Lung (tissue), 9 donors: ENCODE measurements at regions not wholly inside any gene's neighbourhood (a gene's known extent, or its start where the extent isn't known, plus 50 kb on each side); places are given as distances from the start of the nearest gene placed in this dataset.
"Not testable (repeated sequence)": the region's sequence is repeated elsewhere in the genome, so short reads cannot be mapped to it uniquely, and the experiment has no call there.

Experiments
- ATAC-seq: fragments of 200-7000 bp; cut with Tn5 transposase; one replicate; pipeline ENCODE4 v1.9.1; 2020; ENCODE audit warnings: moderate number of reproducible peaks; ENCODE audit not compliant: insufficient read depth, low FRiP score
- DNase-seq, 3 donors: peaks; one replicate each; pipeline ENCODE4 v3.0.0-alpha.2; 2013 to 2017
- H3K27ac ChIP-seq, 2 donors: one replicate each; pipeline ENCODE4 v1.5.1; 2013; ENCODE audit warnings: mild to moderate bottlenecking in 2 of 2, moderate library complexity in 2 of 2, control low read depth in 1 of 2, inconsistent platforms in 1 of 2, low read depth in 1 of 2, low read length in 1 of 2
- H3K27me3 ChIP-seq, 3 donors: one replicate each; pipeline ENCODE4 v1.5.1; 2013; ENCODE audit warnings: low read length in 2 of 3; ENCODE audit not compliant: control insufficient read depth in 3 of 3, insufficient read depth in 3 of 3
- H3K36me3 ChIP-seq, 4 donors: one replicate each; pipeline ENCODE4 v1.5.1; 2013; ENCODE audit warnings: low read length in 4 of 4, mild to moderate bottlenecking in 1 of 4, moderate library complexity in 1 of 4; ENCODE audit not compliant: control insufficient read depth in 4 of 4, insufficient read depth in 4 of 4
- H3K4me1 ChIP-seq, 5 donors: one replicate each; pipeline ENCODE4 v1.5.1; 2013; ENCODE audit warnings: low read length in 5 of 5, mild to moderate bottlenecking in 2 of 5, moderate library complexity in 1 of 5; ENCODE audit not compliant: control insufficient read depth in 5 of 5, insufficient read depth in 5 of 5
- H3K4me3 ChIP-seq: one replicate; pipeline ENCODE4 v1.5.1; 2013; ENCODE audit warnings: mild to moderate bottlenecking, control low read depth, moderate library complexity
- H3K9ac ChIP-seq, 2 donors: one replicate each; pipeline ENCODE4 v1.5.1; 2013; ENCODE audit warnings: low read length in 2 of 2, control low read depth in 1 of 2; ENCODE audit not compliant: insufficient read depth in 1 of 2
- H3K9me3 ChIP-seq, 4 donors: one replicate each; pipeline ENCODE4 v1.5.1; 2013; ENCODE audit warnings: low read length in 3 of 4, mild to moderate bottlenecking in 1 of 4, moderate library complexity in 1 of 4; ENCODE audit not compliant: control insufficient read depth in 4 of 4, insufficient read depth in 3 of 4
- WGBS, 2 donors: extraction: QIAGEN DNeasy Blood & Tissue Kit; methylation state at CpG; one replicate each; pipeline ENCODE4 v1.1.7; 2013; 5-methylcytosine and 5-hydroxymethylcytosine counted together
- donor health status: Bipolar disorder and iron deficiency.
- donor health status: healthy.
- donor health status: DM: yes; HTN: yes; CAD: no.

DNA sequence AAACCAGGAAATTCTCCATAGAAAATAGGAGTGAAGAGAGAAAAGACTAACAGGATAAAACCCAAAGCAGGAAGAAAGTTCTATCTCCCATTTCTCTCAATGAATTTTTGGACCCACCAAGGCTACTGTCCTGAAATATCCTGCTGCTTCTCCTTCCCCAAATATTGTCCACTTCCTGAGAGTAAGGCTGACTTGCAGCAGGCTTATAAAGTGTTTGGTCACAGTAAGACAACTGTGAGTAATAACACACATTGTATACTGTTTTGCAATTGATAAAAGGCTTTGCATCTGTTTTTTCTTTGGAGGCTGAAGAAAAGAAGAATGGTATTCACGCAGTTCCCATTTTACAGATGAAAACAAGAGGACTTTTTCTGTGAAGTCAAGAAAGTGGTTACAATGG is 52.8 kb downstream of the FOXD4L6 start:
- DNase-seq, ATAC-seq, H3K9ac ChIP-seq, H3K9me3 ChIP-seq, H3K4me3 ChIP-seq, H3K4me1 ChIP-seq, H3K27ac ChIP-seq, H3K36me3 ChIP-seq: not testable (repeated sequence)
- H3K27me3 ChIP-seq = peaks cover 0 to 16% (median 16%) of the 10 kb centered on the region in 3 donors
- 65 to 67% methylated on average over 1 of the region's 1 CpG for WGBS, 2 donors

DNA sequence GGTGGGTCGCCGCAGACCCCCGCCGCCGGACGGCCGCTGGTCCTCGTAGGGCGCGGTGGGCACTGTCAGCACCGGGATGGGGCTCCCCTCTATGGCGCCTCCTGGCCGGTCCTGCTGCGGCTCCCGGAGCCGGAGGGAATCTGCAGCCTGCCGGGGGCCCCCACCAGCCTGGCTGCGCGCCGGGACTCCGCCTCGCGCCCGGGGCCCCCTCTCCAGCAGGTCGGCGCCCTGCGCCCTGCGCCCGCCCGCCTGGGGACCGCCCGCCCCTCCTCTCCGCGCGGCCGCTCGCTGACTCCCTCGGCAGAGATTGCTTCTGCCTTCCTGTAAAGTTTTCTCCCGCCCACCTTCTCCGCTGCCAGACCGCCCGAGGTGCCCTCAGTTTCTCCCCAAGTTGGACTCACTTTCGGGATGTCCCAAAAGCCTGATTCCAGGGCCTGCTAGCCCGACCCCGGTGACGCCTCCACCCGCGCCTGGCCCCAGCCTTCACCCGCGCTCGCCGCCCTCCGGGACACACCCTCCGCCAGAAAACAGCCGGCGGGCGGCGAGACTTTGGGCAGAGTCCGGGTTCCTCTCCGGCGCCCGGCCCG is 54.0 kb downstream of the FOXD4L6 start:
- not testable (repeated sequence) for H3K36me3 ChIP-seq, H3K9me3 ChIP-seq, H3K4me1 ChIP-seq, H3K9ac ChIP-seq
- DNase-seq (peak; percentile 25 to 32 (median 31)), ATAC-seq (peak; percentile 80)
- H3K27me3 ChIP-seq = peaks cover 0 to 16% (median 14%) of the 10 kb centered on the region in 3 donors
- peak overlapping the region; percentile 20 for H3K4me3 ChIP-seq
- peak overlapping the region in 1 of 2 donors; percentile 56 for H3K27ac ChIP-seq
- 5 to 10% methylated on average over 58 to 63 of the region's 63 CpGs for WGBS, 2 donors

DNA sequence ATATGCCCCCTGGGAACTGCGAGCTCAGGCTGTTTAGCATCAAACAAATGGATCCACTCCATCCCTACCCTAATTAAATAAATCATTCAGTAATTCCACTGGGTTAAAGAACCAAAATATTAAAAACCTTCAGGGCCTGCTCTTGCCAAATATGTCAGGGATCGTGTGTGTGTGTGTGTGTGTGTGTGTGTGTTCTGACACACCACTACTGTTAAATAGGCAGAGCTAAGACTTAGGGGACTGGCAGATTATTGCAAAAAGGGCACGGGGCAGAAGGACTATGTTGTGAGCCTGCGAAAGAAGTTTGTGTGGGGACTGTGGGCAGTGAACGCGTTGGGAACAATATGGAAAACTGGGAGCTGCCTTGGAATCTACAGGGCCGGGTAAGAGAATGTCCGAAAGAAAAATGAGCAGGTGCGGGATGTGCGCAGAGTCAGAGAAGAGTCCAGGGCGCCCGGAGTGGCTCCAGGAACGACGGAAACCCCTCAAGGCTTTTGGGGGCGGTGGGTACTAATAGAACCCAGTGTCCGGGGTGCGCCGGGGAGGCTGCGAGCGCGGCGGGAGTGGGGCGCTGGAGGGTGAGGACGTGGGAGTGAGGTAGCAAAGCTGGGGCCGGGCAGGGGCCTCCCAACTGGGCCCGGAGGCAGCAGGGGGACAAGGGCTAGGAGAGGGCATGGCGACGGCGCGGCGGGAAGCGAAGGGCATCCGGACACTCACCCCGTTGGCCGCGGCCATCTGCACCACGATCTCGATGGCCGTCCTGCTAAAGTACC is 54.8 kb downstream of the FOXD4L6 start:
- H3K27ac ChIP-seq = peak overlapping the region in 1 of 2 donors; percentile 56

DNA sequence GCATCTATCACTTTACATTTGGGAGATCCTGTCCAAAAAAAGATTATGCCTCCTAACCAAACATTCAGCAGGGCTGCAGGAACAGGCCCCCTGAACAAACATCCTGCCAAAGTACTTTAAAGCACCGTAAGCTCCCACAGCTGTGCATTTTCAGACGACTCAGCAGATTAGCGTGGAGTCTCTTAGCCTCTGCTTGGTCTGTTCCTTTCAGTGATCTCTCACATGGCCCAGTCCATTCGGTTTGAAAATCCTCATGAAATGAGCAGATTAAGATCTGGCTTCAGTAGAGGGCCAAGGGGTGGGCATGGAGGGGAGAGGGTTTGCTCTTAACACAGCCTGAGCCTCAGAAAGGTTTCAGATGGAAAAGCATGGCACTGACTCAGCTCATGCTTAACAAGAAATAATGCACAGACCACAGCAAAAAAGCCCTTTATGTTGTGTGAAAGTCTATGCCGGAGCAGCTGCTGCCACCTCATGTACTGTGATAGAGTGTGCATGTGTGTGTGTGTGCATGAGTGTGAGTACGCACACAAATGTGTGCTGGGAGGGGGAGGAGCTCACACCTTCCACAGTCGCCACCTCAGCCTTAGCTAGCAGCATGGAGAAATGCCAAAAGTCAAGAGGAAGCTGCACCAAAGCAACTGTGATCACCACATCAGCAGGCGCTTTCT is 64.2 kb downstream of the FOXD4L6 start:
- DNase-seq (peak; percentile 16 to 28 (median 26)), ATAC-seq (peak; percentile 48)
- not testable (repeated sequence) for H3K9ac ChIP-seq, H3K9me3 ChIP-seq, H3K27me3 ChIP-seq, H3K4me3 ChIP-seq, H3K4me1 ChIP-seq, H3K36me3 ChIP-seq, H3K27ac ChIP-seq
- WGBS, 2 donors = 15 to 18% methylated on average over 8 of the region's 8 CpGs

More for the DNA sequence above, 54.8 kb downstream of the FOXD4L6 start:
- H3K36me3 ChIP-seq, H3K4me1 ChIP-seq, DNase-seq, H3K9me3 ChIP-seq, H3K9ac ChIP-seq, H3K4me3 ChIP-seq: not testable (repeated sequence)
- peak; percentile 2 for ATAC-seq
- 20 to 23% methylated on average over 38 of the region's 39 CpGs for WGBS, 2 donors
- peaks cover 0 to 16% (median 13%) of the 10 kb centered on the region in 3 donors for H3K27me3 ChIP-seq

DNA sequence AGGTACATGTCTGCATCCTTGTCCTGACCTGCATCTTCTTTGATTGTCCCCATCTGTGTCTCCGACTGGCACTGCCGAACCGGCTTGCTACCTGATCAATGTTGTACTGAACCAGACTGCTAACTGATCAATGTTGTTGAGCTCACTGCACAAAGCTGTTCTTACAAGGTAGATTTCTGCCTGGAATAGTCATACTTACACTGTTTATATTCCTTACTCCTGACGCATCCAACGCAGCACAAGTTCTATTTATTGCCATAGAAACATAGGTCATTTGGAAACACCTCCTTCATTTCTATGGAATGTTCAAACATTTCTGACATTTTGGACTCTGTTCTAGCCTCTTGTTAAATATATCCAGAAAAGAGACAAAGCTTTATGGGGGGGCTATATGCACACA is 65.2 kb downstream of the FOXD4L6 start:
- H3K4me3 ChIP-seq, DNase-seq, H3K9ac ChIP-seq, H3K9me3 ChIP-seq, ATAC-seq, H3K36me3 ChIP-seq, H3K4me1 ChIP-seq, H3K27me3 ChIP-seq, H3K27ac ChIP-seq: not testable (repeated sequence)
- WGBS, 2 donors = 81 to 95% methylated on average over 5 of the region's 5 CpGs

DNA sequence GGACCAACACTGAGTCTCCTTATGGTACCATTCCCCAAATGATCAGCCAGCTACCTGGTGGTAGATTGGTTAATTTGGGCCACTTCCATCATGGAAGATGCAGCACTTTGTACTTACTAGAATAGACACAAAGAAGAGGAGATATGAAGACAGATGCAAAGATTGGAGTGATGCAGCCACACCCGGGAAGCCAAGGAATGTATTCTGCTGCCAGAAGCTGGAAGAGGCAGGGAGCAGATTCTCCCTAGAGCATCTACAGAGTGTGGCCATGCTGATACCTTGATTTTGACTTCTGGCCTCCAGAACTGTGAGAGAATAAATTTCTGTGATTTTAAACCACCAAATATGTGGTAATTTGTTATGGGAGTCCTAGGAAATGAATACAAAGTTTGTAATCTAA is 68.9 kb downstream of the FOXD4L6 start:
- WGBS, 2 donors = 90 to 100% methylated on average over 1 of the region's 1 CpG

DNA sequence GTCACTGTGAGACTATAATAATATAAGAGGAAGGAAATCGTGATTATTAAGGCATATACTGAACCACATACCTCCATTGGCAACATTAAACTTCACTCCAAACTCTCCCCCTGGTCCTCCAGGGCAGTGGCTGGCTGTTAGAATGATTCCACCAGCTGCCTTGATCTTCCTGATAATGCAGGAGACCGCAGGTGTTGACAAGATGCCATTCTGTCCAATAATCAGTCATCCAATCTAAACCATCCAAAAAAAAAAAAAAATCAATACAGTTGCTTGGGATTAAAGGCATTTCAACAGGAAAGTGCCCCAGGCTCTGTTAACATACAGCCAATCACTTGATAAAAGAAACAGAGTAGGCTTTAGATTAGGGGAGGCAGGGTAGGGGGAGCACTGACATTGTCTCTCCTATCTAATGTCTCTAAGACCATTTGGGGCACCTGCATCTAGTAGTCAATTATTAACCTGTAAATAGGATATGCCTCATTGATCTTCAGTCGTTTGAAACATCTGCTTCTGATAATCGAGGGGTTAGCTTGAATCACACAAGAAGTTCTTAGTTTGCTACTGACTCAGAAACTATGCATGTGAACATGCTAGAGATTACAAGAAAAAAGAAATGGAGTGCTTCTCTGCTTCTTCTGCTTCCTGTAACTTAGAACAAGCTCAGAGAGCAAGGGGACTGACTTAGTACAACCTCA is 74.7 kb downstream of the FOXD4L6 start:
- H3K36me3 ChIP-seq, H3K4me1 ChIP-seq, DNase-seq, H3K9ac ChIP-seq, H3K4me3 ChIP-seq, ATAC-seq, H3K9me3 ChIP-seq, H3K27ac ChIP-seq, H3K27me3 ChIP-seq: not testable (repeated sequence)
- WGBS, 2 donors = 67 to 75% methylated on average over 4 of the region's 4 CpGs

More for the DNA sequence above, 68.9 kb downstream of the FOXD4L6 start:
- H3K27ac ChIP-seq, H3K9ac ChIP-seq, ATAC-seq, DNase-seq, H3K4me1 ChIP-seq, H3K27me3 ChIP-seq, H3K4me3 ChIP-seq, H3K9me3 ChIP-seq, H3K36me3 ChIP-seq: not testable (repeated sequence)
